ENCODE measurements at regions not wholly inside any gene's neighbourhood (a gene's known extent, or its start where the extent isn't known, plus 50 kb on each side); places are given as distances from the start of the nearest gene placed in this dataset.
"Not testable (repeated sequence)": the region's sequence is repeated elsewhere in the genome, so short reads cannot be mapped to it uniquely, and the experiment has no call there.

- not testable (repeated sequence) for DNase-seq
These were observed 143.0 kb downstream of the SPATA31A6 start for GRCh38 chr9:42326482-42326881.

DNA sequence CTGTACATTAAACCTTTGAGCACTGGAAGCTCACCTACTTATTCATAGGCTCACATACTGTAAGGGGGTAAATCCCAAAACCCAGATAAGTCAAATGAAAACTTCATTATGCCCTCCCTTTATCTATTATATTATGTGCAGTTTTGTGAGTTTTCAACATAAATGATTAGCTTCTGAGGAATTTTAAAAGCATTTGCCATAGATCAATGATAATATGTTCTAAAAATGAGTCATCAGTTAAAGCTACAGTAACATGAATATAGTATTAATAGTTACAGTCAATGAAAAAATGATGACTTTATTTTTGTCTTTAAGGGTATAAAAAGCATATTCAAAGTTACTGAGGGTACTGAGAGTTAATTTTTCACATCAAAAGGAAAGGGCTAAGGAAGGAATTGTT lies 151.9 kb downstream of the SPATA31A6 start:
- not testable (repeated sequence) for DNase-seq

- not testable (repeated sequence) for DNase-seq
These were observed 152.7 kb downstream of the SPATA31A6 start for GRCh38 chr9:42335984-42336657.

DNA sequence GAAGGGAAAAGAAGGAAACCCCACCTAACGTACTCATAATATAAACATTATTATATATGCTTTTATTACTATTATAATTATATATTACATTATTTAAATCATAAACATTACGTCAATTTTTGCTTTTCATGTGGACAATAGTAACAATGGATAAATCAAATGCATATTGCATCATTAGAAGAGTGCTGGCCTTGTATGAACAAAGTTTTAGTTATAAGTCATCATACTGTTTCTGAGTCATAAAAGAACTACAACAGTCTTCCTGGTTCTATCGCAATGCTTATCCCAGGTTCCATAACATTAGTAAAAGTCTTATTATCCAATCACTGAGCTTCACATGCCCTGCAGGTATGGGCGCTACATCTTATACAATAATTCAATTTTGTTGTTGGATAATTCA lies 154.8 kb downstream of the SPATA31A6 start:
- not testable (repeated sequence) for DNase-seq

- not testable (repeated sequence) for DNase-seq
These were observed 156.4 kb downstream of the SPATA31A6 start for GRCh38 chr9:42339671-42340434.

DNA sequence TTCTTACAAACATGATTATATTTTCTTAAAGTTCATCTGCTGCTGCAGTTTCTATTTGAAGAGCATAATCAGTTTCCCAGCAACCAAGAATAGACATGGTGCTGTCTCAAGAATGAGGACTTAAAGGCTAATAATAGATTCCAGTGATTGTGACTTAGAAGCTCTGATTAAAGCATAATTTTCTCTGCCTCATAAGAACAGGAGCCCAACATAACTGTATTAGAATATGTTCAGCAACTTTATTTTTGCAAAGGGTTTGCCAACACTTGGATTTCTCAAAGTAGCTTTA lies 156.9 kb downstream of the SPATA31A6 start:
- not testable (repeated sequence) for DNase-seq

GRCh38 chr9:42341860-42342259 lies 158.4 kb downstream of the SPATA31A6 start:
- not testable (repeated sequence) for DNase-seq

GRCh38 chr9:42342297-42342696 lies 158.8 kb downstream of the SPATA31A6 start:
- not testable (repeated sequence) for DNase-seq

GRCh38 chr9:42344508-42344907 lies 161.0 kb downstream of the SPATA31A6 start:
- DNase-seq, result not testable (repeated sequence)

- not testable (repeated sequence) for DNase-seq
These were observed 163.5 kb downstream of the SPATA31A6 start for GRCh38 chr9:42346916-42347315.

GRCh38 chr9:42349181-42349580 lies 165.7 kb downstream of the SPATA31A6 start:
- DNase-seq, result not testable (repeated sequence)

DNA sequence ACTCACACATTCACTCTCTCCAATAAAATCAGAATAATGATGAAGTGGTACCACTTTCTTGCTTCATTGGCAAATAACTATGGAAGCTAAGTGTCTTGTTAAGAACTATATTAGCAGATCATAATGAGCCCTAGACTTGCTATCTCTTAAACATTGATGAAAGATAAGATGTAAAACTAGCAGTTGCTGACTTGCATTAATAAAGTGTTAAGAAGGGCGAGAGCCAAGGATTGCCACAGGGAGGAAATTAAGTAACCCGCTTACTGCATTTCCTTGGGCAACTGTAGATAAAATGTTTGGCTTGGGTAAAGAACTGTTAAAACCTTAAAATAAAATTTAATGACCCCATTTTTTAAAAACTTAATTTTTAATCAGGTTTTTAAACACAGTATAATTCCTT lies 167.0 kb downstream of the SPATA31A6 start:
- not testable (repeated sequence) for DNase-seq

DNA sequence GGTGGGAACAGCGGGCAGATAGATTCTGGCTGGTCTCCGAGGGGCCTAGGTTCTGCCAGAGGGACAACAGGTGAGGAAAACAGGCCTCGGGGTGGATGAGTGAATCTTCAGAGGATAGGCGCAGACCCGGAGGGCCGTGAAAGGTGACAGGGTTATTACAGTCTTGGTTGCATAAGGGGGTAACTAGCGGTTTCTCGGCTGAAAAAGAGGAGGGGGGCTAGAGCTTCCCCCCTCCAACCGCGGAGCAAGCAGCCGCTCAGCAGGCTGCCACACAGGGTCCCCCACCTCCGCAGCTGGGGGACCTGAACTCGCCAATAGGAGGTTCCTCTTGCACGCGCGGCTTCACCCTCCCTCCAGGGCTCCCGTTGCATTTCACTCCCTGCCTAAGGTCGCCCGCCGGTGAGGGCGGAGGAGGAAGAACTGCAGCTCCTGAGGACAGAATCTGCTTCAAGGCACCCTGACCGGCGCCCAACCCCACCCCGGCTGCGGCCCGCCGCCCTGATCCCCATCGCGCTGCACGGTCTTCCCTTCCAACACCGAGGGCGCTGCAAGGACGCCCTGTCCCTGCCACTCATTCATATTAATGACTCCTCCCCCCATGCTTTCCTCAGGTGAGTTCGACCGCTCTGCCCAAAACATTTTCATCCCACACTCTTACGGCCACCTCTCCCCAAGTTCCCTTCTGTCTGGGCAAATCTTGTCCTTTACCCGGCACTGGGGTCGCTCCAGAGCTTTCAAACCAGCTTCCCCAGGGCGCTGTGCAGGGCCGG lies 174.3 kb downstream of the SPATA31A6 start:
- DNase-seq, result not testable (repeated sequence)

DNA sequence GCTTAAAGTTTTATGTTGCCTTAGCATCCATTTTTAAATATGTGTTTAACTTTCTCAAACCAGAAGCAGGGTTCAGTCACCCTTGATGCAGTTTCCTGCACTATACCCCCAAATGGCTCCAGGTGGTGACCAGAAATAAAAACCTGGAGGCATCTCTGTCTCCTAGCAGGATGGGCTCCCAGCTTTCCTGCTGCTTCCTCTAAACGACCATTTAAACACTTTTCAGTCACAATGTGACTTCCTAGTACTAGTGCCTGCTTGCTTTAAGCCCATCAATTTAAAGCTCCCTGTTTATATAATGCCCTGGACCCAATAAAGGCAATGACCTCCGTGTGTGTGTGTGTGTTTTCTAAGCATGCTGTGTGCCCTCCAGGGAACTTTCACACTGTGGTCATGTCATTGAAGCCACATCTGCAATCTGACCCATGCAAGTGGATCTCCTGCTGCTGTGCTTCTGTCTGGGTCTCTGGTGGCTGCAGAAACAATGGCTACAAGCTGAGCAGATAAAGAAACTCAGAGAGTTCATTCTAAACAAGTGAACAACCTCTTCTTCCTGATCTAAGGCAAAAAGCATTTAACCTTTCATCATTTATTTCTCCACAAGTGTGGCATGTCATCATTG lies 175.3 kb downstream of the SPATA31A6 start:
- not testable (repeated sequence) for DNase-seq

DNA sequence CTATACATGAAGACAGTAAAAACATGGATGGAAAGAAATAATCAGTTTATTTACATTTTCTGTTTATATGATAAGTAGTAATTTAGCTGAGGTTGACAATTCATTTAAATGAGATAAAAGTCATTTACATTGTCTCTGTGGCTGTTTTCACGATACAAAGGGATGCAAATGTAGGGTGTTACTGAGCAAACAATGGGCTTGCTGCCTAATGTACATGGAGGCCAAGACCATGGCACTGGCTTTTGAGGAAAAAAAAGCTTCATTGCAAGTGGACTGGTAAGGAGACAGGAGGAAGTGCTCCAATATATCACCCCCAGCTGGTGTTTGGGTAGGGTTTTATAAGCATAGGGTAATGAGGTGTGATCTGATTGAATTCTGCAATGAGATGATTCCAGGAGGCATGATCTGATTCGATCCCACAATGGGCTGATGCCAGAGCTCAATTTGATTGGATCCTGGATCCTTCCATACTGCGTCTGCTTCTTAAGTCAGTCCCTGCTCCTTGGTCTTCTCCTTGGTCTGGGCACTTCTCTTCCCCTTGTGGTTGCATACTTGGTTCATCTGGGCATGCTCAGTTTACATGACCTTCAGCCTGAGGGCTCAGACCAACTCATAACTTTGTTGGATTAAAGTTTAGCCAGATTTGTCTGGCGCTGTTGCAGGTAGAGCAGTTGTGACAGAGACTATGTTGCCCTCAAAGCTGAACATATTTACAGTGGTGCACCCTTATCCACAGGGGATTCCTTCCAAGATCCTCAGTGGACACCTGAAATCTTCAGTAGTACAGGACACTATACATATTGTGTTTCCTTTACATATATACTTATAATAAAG lies 181.2 kb downstream of the SPATA31A6 start:
- DNase-seq, result not testable (repeated sequence)

DNA sequence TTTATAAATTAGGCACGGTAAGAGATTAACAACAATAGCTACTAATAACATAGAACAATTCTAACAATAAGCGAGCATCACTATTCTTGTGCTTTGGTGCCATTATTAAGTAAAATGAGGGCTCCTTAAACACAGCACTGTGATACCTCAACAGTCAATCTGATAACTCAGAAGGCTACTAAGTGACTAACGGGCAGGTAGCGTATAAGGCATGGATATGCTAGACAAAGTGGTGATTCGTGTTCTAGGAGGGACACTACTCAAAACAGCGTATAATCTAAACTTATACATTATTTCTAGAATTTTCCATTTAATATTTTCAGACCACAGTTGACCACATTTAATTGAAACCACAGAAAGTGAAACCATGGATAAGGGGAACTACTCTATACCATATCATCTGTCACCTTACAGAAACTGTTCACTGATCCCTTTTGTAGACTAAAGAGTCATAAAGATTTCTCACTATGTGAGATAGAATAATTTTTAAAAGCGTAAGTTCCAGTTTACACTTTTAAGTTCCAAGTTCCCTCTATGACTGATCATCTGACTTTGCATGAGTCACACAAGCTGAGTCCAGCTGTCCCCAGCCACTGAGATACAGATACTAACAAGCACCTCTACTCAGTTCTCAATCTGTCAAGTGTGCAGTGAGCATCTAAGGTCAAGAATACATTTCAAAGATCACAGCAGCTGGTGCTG lies 181.9 kb downstream of the SPATA31A6 start:
- DNase-seq, result not testable (repeated sequence)

- not testable (repeated sequence) for DNase-seq
These were observed 184.9 kb downstream of the SPATA31A6 start for GRCh38 chr9:42368279-42368881.

DNA sequence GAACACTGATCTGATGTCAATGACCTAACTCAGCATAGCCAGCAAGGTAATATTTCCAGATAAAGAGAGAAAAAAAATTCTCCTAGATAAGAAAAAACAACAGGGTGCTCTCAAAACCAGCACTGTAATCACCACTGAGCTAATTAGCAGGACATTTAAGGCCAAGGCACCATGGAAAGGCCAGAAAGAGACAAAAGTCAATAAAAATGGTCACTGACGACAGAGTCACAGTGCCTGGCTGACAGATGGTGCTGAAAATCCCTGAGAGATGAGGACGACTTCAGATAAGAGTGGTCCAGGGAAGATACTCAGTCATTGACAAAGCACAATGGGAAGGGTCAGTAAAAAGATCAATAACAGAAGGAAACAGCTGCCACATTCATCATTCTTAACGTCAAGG lies 186.7 kb downstream of the SPATA31A6 start:
- not testable (repeated sequence) for DNase-seq

GRCh38 chr9:42371417-42371816 lies 188.0 kb downstream of the SPATA31A6 start:
- not testable (repeated sequence) for DNase-seq

- DNase-seq, result not testable (repeated sequence)
These were observed 194.3 kb downstream of the SPATA31A6 start for GRCh38 chr9:42377530-42378417.

Data from activated CD4-positive, alpha-beta T cell treated with anti-CD3 and anti-CD28 coated beads for 48 hours (primary cell).